Fibroblast of peridontal ligament (primary cell): ENCODE measurements at regions not wholly inside any gene's neighbourhood (a gene's known extent, or its start where the extent isn't known, plus 50 kb on each side); places are given as distances from the start of the nearest gene placed in this dataset.

Source experiments
- DNase-seq: peaks from one replicate; pipeline ENCODE4 v3.0.0-alpha.2; 2010; ENCODE audit errors: extremely low read depth

- no peak for DNase-seq
Observed at GRCh38 chr6:225907-226306, 66.4 kb upstream of the DUSP22 start.

GRCh38 chr6:226516-227073, 65.7 kb upstream of the DUSP22 start:
- no peak for DNase-seq

- DNase-seq, result peak; percentile 67
Observed at GRCh38 chr6:227074-227782, 65.1 kb upstream of the DUSP22 start.

- DNase-seq, result no peak
Observed at GRCh38 chr6:227812-228338, 64.4 kb upstream of the DUSP22 start.

GRCh38 chr6:228881-229651, 63.2 kb upstream of the DUSP22 start:
- no peak for DNase-seq

GRCh38 chr6:231779-232178, 60.5 kb upstream of the DUSP22 start:
- no peak for DNase-seq

GRCh38 chr6:232982-233640, 59.2 kb upstream of the DUSP22 start:
- no peak for DNase-seq

- no peak for DNase-seq
Observed at GRCh38 chr6:234706-235372, 57.4 kb upstream of the DUSP22 start.

GRCh38 chr6:235763-236360, 56.4 kb upstream of the DUSP22 start:
- peak; percentile 72 for DNase-seq

GRCh38 chr6:236519-236918, 55.8 kb upstream of the DUSP22 start:
- peak; percentile 7 for DNase-seq

- no peak for DNase-seq
Observed at GRCh38 chr6:240151-240550, 52.1 kb upstream of the DUSP22 start.

- DNase-seq, result no peak
Observed at GRCh38 chr6:241336-241865, 50.9 kb upstream of the DUSP22 start.
